ENCODE measurements at regions not wholly inside any gene's neighbourhood (a gene's known extent, or its start where the extent isn't known, plus 50 kb on each side); places are given as distances from the start of the nearest gene placed in this dataset.
"Not testable (repeated sequence)": the region's sequence is repeated elsewhere in the genome, so short reads cannot be mapped to it uniquely, and the experiment has no call there.

- Histone ChIP-seq H3K4me1 (ENCODE audit: insufficient read depth, low read length) (no peaks in the 10 kb centered on the region), H3K27me3 (ENCODE audit: insufficient read depth, low read length) (no peaks in the 10 kb centered on the region), H3K4me3 (ENCODE audit: low read length) (no peak overlapping the region), H3K9me3 (ENCODE audit: low read depth, low read length) (no peaks in the 10 kb centered on the region)
These were observed 607.2 kb downstream of the HTR1B start for GRCh38 chr6:76856065-76856464.

- H3K27me3 ChIP-seq (ENCODE audit: insufficient read depth, low read length): no peaks in the 10 kb centered on the region
- no peak overlapping the region for H3K4me3 ChIP-seq (ENCODE audit: low read length)
- H3K9me3 ChIP-seq (ENCODE audit: low read depth, low read length): no peaks in the 10 kb centered on the region
- no peaks in the 10 kb centered on the region for H3K4me1 ChIP-seq (ENCODE audit: insufficient read depth, low read length)
These were observed 610.5 kb downstream of the HTR1B start for GRCh38 chr6:76852776-76853175.

GRCh38 chr6:76849274-76849970 lies 613.9 kb downstream of the HTR1B start:
- not testable (repeated sequence) for H3K9me3 ChIP-seq (ENCODE audit: low read depth, low read length); H3K4me1 ChIP-seq (ENCODE audit: insufficient read depth, low read length); H3K4me3 ChIP-seq (ENCODE audit: low read length); H3K27me3 ChIP-seq (ENCODE audit: insufficient read depth, low read length)

- no peaks in the 10 kb centered on the region for H3K27me3 ChIP-seq (ENCODE audit: insufficient read depth, low read length)
- H3K4me1 ChIP-seq (ENCODE audit: insufficient read depth, low read length): no peaks in the 10 kb centered on the region
- H3K9me3 ChIP-seq (ENCODE audit: low read depth, low read length): peaks cover 5% of the 10 kb centered on the region
- no peak overlapping the region for H3K4me3 ChIP-seq (ENCODE audit: low read length)
These were observed 620.1 kb downstream of the HTR1B start for GRCh38 chr6:76843054-76843822.

- Histone ChIP-seq H3K4me1 (ENCODE audit: insufficient read depth, low read length) (no peaks in the 10 kb centered on the region), H3K9me3 (ENCODE audit: low read depth, low read length) (peaks cover 5% of the 10 kb centered on the region), H3K4me3 (ENCODE audit: low read length) (no peak overlapping the region), H3K27me3 (ENCODE audit: insufficient read depth, low read length) (no peaks in the 10 kb centered on the region)
These were observed 622.4 kb downstream of the HTR1B start for GRCh38 chr6:76840865-76841264.

- Histone ChIP-seq H3K4me3 (ENCODE audit: low read length) (no peak overlapping the region), H3K4me1 (ENCODE audit: insufficient read depth, low read length) (no peaks in the 10 kb centered on the region), H3K9me3 (ENCODE audit: low read depth, low read length) (peaks cover 5% of the 10 kb centered on the region), H3K27me3 (ENCODE audit: insufficient read depth, low read length) (no peaks in the 10 kb centered on the region)
These were observed 623.1 kb downstream of the HTR1B start for GRCh38 chr6:76840041-76840745.

- Histone ChIP-seq H3K4me3 (ENCODE audit: low read length) (no peak overlapping the region), H3K9me3 (ENCODE audit: low read depth, low read length) (peaks cover 5% of the 10 kb centered on the region), H3K27me3 (ENCODE audit: insufficient read depth, low read length) (no peaks in the 10 kb centered on the region), H3K4me1 (ENCODE audit: insufficient read depth, low read length) (no peaks in the 10 kb centered on the region)
These were observed 623.8 kb downstream of the HTR1B start for GRCh38 chr6:76839505-76839904.

DNA sequence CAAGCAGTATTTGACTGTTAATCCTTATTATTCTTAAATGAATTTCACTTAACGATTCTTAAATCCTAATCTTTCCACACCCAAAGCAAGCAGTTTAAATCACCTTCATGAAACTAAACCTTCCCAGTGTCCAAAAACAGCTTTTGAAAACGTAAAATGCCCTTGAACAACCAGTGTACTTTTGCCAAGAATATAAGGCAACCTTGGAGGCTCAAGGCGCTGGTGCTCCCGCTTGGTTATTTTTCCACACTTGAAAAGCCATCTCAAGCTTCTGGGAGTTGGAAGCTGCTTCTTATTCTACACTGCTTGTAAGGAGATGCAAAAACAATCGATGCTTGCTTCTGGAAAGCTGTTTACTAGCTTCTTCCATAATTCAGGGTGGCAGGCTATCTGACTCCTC lies 625.7 kb downstream of the HTR1B start:
- Histone ChIP-seq H3K4me3 (ENCODE audit: low read length) (no peak overlapping the region), H3K9me3 (ENCODE audit: low read depth, low read length) (no peaks in the 10 kb centered on the region), H3K4me1 (ENCODE audit: insufficient read depth, low read length) (no peaks in the 10 kb centered on the region), H3K27me3 (ENCODE audit: insufficient read depth, low read length) (no peaks in the 10 kb centered on the region)

- H3K4me1 ChIP-seq (ENCODE audit: insufficient read depth, low read length): no peaks in the 10 kb centered on the region
- H3K9me3 ChIP-seq (ENCODE audit: low read depth, low read length): no peaks in the 10 kb centered on the region
- H3K27me3 ChIP-seq (ENCODE audit: insufficient read depth, low read length): no peaks in the 10 kb centered on the region
- no peak overlapping the region for H3K4me3 ChIP-seq (ENCODE audit: low read length)
These were observed 627.6 kb downstream of the HTR1B start for GRCh38 chr6:76835695-76836094.

DNA sequence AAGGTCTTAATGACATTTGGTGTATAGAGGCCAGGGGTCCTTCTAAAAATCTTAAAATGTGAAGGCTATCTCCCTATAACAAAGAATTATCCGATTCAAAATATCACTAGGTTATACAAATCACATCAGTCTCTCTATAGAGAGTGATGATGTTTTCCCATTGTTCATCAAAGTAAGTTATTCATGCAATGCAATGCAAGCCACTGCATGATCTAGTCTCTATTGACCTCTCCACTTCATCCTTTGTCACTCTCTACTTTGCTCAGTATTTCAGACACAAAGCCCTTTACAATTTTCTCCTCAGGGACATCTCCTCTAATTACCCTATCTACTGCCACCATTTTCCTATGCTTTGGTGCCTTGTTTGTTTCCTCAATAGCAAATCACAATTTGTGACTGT lies 628.0 kb downstream of the HTR1B start:
- Histone ChIP-seq H3K4me3 (ENCODE audit: low read length) (no peak overlapping the region), H3K9me3 (ENCODE audit: low read depth, low read length) (no peaks in the 10 kb centered on the region), H3K27me3 (ENCODE audit: insufficient read depth, low read length) (no peaks in the 10 kb centered on the region), H3K4me1 (ENCODE audit: insufficient read depth, low read length) (no peaks in the 10 kb centered on the region)

DNA sequence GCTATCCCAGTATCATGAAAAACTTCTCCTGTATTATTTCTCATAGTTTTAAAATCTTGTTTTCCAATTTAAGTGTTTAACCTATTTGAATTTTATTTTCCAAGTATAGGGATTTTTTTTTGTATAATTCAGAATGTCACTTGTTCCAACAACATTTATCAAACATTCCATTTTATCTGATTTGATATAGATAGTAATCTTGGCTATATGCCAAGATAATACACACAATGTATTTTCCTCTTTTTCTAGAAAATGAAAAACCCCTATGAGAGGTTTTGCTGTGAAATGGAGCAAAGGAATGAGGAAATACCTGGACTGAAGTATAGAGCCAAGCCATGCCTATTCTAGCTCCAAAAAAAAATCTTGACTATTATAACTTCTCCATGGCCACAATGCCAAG lies 628.9 kb downstream of the HTR1B start:
- no peaks in the 10 kb centered on the region for H3K9me3 ChIP-seq (ENCODE audit: low read depth, low read length)
- H3K27me3 ChIP-seq (ENCODE audit: insufficient read depth, low read length): no peaks in the 10 kb centered on the region
- no peak overlapping the region for H3K4me3 ChIP-seq (ENCODE audit: low read length)
- no peaks in the 10 kb centered on the region for H3K4me1 ChIP-seq (ENCODE audit: insufficient read depth, low read length)

DNA sequence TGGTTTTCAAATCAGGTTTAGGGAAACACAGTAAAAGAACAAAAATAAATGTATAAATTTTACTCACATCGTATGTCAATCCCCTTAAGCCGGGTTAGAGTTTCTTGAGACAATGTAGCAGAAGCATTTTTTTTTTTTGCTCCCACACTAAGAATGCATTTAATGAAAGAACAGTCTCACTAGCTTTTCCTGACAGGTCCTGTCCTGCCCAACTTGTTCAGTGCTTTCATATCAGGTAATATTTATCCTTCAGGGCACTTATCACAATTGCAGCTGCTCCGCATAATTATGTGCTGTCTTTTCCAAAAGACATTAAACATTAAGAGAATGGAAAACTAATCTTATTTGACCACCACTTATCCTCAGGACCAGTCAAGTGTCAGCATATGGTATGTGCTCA lies 632.0 kb downstream of the HTR1B start:
- no peaks in the 10 kb centered on the region for H3K4me1 ChIP-seq (ENCODE audit: insufficient read depth, low read length)
- H3K27me3 ChIP-seq (ENCODE audit: insufficient read depth, low read length): no peaks in the 10 kb centered on the region
- no peak overlapping the region for H3K4me3 ChIP-seq (ENCODE audit: low read length)
- peaks cover 14% of the 10 kb centered on the region for H3K9me3 ChIP-seq (ENCODE audit: low read depth, low read length)

- H3K9me3 ChIP-seq (ENCODE audit: low read depth, low read length); H3K4me1 ChIP-seq (ENCODE audit: insufficient read depth, low read length); H3K27me3 ChIP-seq (ENCODE audit: insufficient read depth, low read length); H3K4me3 ChIP-seq (ENCODE audit: low read length): not testable (repeated sequence)
These were observed 639.7 kb downstream of the HTR1B start for GRCh38 chr6:76823578-76823977.

- Histone ChIP-seq H3K4me1 (ENCODE audit: insufficient read depth, low read length) (no peaks in the 10 kb centered on the region), H3K27me3 (ENCODE audit: insufficient read depth, low read length) (no peaks in the 10 kb centered on the region), H3K4me3 (ENCODE audit: low read length) (no peak overlapping the region), H3K9me3 (ENCODE audit: low read depth, low read length) (no peaks in the 10 kb centered on the region)
These were observed 644.8 kb downstream of the HTR1B start for GRCh38 chr6:76818451-76818850.

DNA sequence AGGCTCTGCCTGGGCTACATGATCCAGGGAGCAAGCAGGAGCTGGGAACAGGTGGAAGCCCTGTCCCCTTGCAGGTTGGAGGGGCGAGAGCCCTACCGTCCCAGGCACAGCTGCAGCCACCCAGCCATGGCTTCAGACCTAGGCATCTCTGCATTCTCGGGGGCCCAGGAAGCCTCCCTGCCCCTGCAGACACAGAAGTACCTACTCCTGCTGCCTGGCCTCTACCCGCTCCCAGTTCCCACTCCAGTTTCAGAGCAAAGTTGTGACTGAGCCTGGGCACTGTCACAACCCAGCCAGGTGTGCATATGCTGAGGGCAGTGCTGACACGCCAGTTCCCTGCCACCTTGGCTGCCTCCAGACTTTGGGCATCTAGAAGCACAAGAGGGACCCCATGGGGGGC lies 645.9 kb downstream of the HTR1B start:
- Histone ChIP-seq H3K4me3 (ENCODE audit: low read length) (no peak overlapping the region), H3K27me3 (ENCODE audit: insufficient read depth, low read length) (no peaks in the 10 kb centered on the region), H3K4me1 (ENCODE audit: insufficient read depth, low read length) (no peaks in the 10 kb centered on the region), H3K9me3 (ENCODE audit: low read depth, low read length) (peaks cover 4% of the 10 kb centered on the region)

Measured in mononuclear cell (primary cell).